ENCODE measurements at regions not wholly inside any gene's neighbourhood (a gene's known extent, or its start where the extent isn't known, plus 50 kb on each side); places are given as distances from the start of the nearest gene placed in this dataset.

DNA sequence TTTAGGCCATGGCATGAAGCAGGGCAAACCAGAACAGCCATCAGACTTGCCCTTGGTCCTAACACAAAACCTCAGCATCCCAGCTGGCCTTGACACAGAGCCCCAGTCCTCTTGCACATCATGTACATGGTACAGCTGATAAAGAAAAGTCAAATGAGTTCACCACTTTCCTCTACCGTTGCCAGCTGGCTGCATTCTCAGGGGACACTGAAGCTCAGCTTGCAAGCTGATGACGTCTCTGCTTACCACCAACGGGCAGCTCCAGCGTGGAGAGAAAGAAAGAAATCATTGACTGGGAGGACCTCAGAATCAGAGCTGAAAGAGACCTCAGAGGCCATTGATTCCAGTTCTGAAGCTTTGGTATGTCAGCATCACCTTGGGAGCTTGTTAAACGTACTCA is 80.7 kb upstream of the CES5A start:
- no peaks in the 10 kb centered on the region for H3K4me1 ChIP-seq
- H3K27ac ChIP-seq, result peak overlapping the region in 1 of 4 donors; percentile 11
- TF ChIP-seq, protein P1, sequence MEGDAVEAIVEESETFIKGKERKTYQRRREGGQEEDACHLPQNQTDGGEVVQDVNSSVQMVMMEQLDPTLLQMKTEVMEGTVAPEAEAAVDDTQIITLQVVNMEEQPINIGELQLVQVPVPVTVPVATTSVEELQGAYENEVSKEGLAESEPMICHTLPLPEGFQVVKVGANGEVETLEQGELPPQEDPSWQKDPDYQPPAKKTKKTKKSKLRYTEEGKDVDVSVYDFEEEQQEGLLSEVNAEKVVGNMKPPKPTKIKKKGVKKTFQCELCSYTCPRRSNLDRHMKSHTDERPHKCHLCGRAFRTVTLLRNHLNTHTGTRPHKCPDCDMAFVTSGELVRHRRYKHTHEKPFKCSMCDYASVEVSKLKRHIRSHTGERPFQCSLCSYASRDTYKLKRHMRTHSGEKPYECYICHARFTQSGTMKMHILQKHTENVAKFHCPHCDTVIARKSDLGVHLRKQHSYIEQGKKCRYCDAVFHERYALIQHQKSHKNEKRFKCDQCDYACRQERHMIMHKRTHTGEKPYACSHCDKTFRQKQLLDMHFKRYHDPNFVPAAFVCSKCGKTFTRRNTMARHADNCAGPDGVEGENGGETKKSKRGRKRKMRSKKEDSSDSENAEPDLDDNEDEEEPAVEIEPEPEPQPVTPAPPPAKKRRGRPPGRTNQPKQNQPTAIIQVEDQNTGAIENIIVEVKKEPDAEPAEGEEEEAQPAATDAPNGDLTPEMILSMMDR (IDR thresholded peaks at IDR 0.05), result no peak
- TF ChIP-seq POLR2A (IDR thresholded peaks at IDR 0.05), result no peak
- no peak overlapping the region for H3K4me3 ChIP-seq
- H3K9me3 ChIP-seq, result no peaks in the 10 kb centered on the region
- H3K27me3 ChIP-seq, result no peaks in the 10 kb centered on the region
- DNase-seq, result no peak
- no peaks in the 10 kb centered on the region for H3K36me3 ChIP-seq

DNA sequence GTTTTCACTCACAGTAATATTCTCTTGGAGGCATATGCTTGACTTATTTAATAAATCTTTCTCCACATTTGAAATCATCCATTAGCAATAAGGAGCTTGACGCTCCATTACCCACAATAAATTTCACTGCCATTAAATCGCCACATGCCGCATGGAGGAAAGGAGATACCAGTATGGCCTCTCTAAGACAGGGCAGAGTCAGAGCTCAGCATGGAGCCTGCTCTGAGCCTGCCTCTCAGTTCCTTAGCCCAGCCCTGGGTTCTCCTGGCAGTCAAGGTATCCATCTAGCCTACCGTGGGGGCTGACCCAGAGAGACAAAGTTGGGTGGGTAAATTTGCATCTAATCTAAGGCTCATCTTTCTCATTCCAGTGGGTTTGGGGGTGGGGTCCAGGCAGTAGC is 80.3 kb upstream of the CES5A start:
- H3K27me3 ChIP-seq, result no peaks in the 10 kb centered on the region
- no peak for TF ChIP-seq POLR2A (IDR thresholded peaks at IDR 0.05)
- TF ChIP-seq, protein P1 (IDR thresholded peaks at IDR 0.05), result no peak
- no peak for DNase-seq
- no peaks in the 10 kb centered on the region for H3K4me1 ChIP-seq
- H3K4me3 ChIP-seq, result no peak overlapping the region
- H3K9me3 ChIP-seq, result no peaks in the 10 kb centered on the region
- peak overlapping the region in 2 of 4 donors; percentile 3 to 11 for H3K27ac ChIP-seq
- H3K36me3 ChIP-seq, result no peaks in the 10 kb centered on the region

DNA sequence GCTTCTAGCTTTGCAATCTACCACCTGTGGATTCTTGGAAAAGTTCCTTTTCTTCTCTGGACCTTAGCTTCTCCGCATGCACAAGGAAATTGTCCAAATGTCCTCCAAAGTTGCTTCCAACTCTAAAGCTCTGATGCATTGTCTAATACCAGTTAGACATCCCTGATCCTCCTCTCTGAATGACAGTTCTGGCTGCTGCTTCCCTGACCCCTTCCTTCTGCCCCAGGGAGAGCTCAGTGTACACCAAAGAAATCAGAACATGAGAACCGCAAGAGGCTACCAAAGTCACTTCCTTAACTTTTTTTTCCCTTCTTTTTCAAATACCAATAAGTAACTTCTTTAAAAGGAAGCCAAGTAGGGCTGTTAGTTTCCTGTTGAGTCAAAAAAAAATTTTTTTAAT is 79.7 kb upstream of the CES5A start:
- TF ChIP-seq, protein P1 (IDR thresholded peaks at IDR 0.05), result no peak
- TF ChIP-seq POLR2A (IDR thresholded peaks at IDR 0.05), result no peak

DNA sequence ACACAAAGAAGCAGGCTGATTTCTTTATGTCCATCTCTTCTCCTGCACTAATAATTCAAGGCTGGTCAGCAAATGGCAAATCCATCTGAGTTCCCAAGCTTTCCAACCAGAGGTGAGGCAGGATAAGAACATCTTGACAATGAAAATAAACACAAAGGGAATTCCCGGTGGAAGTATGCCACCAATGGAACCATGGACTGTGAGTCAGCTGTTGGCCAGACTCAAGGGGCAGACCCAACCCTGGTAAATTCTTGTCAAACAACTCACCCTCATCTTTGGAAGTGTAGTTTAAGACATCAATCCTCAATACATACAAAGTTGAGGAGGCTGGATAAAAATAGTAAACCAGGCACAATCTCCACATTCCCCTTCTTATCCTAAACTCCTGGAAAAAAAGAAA is 74.3 kb upstream of the CES5A start:
- no peaks in the 10 kb centered on the region for H3K4me1 ChIP-seq
- no peaks in the 10 kb centered on the region for H3K9me3 ChIP-seq
- no peaks in the 10 kb centered on the region for H3K27me3 ChIP-seq
- no peak overlapping the region for H3K27ac ChIP-seq
- TF ChIP-seq, protein P1 (IDR thresholded peaks at IDR 0.05), result no peak
- no peak for TF ChIP-seq POLR2A (IDR thresholded peaks at IDR 0.05)
- H3K36me3 ChIP-seq, result no peaks in the 10 kb centered on the region
- no peak for DNase-seq
- no peak overlapping the region for H3K4me3 ChIP-seq

More for the DNA sequence above, 79.7 kb upstream of the CES5A start:
- H3K27me3 ChIP-seq, result no peaks in the 10 kb centered on the region
- H3K36me3 ChIP-seq, result no peaks in the 10 kb centered on the region
- no peak overlapping the region for H3K27ac ChIP-seq
- DNase-seq, result no peak
- H3K4me3 ChIP-seq, result no peak overlapping the region
- H3K4me1 ChIP-seq, result no peaks in the 10 kb centered on the region
- no peaks in the 10 kb centered on the region for H3K9me3 ChIP-seq

DNA sequence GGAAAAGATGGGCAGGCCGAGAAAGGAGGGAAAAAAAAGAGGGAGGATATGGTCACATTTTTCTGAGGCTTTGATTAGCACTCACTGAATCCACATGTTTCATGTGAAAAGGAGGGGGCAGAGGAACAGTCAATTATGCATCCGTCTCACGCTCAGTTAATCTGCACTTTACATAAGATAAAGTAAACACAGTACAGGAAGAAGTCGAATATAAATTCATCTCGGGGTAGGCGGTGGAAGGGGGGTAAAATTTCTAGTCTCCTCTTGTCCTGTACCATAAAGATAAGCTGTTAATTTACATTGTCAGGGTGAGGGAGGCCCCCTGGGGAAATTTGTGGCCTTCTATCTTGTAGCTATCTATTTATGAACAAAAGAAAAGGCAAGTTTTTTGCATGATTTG is 73.1 kb upstream of the CES5A start:
- Histone ChIP-seq H3K27ac (no peak overlapping the region), H3K4me1 (no peaks in the 10 kb centered on the region), H3K27me3 (no peaks in the 10 kb centered on the region), H3K4me3 (no peak overlapping the region), H3K36me3 (no peaks in the 10 kb centered on the region), H3K9me3 (no peaks in the 10 kb centered on the region)
- TF ChIP-seq POLR2A (IDR thresholded peaks at IDR 0.05), result no peak
- TF ChIP-seq, protein P1 (IDR thresholded peaks at IDR 0.05), result no peak
- no peak for DNase-seq

DNA sequence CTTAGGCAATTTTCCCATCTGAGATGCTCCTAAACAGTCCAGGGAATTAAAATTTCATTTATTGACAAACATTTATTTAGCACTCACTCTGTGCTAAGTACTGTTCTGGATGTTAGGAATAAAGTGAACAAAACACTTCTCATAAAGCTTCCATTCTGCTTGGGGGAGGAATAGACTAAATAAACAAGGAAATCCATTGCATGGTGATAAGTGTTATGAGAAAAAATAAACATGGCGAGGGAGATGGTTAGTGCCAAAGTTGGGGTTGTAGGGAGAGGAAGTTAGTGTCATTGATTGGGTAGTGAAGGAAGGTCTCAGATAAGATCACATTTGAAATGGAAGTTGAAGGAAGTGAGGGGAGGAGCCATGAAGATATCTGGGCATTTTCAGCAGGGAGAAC is 72.2 kb upstream of the CES5A start:
- Histone ChIP-seq H3K9me3 (no peaks in the 10 kb centered on the region), H3K4me1 (no peaks in the 10 kb centered on the region), H3K36me3 (no peaks in the 10 kb centered on the region), H3K27me3 (no peaks in the 10 kb centered on the region), H3K27ac (no peak overlapping the region), H3K4me3 (no peak overlapping the region)
- TF ChIP-seq, protein P1 (IDR thresholded peaks at IDR 0.05), result no peak
- no peak for TF ChIP-seq POLR2A (IDR thresholded peaks at IDR 0.05)
- no peak for DNase-seq
